GM18502 (cell line): ENCODE measurements at regions not wholly inside any gene's neighbourhood (a gene's known extent, or its start where the extent isn't known, plus 50 kb on each side); places are given as distances from the start of the nearest gene placed in this dataset.

Experiments used
- ATAC-seq: cut with Tn5 transposase; IDR thresholded peaks from one replicate; pipeline ENCODE4 v1.9.1; 2021; ENCODE audit warnings: mild to moderate bottlenecking; ENCODE audit not compliant: unreplicated experiment, poor library complexity

GRCh38 chr2:128726236-128726635, 407.6 kb upstream of the HS6ST1 start:
- ATAC-seq, result no peak

GRCh38 chr2:128726911-128727310, 408.2 kb upstream of the HS6ST1 start:
- no peak for ATAC-seq

GRCh38 chr2:128727404-128727803, 408.7 kb upstream of the HS6ST1 start:
- ATAC-seq, result peak; percentile 86

GRCh38 chr2:128727914-128728313, 409.2 kb upstream of the HS6ST1 start:
- ATAC-seq, result peak; percentile 80

GRCh38 chr2:128729051-128729450, 410.4 kb upstream of the HS6ST1 start:
- no peak for ATAC-seq

GRCh38 chr2:128731994-128732650, 413.5 kb upstream of the HS6ST1 start:
- ATAC-seq, result no peak

- peak; percentile 43 for ATAC-seq
These were observed 414.3 kb upstream of the HS6ST1 start for GRCh38 chr2:128732976-128733431.

- peak; percentile 4 for ATAC-seq
These were observed 414.8 kb upstream of the HS6ST1 start for GRCh38 chr2:128733450-128733849.

- ATAC-seq, result peak; percentile 41
These were observed 416.0 kb upstream of the HS6ST1 start for GRCh38 chr2:128734521-128735295.

GRCh38 chr2:128735296-128735960, 416.8 kb upstream of the HS6ST1 start:
- no peak for ATAC-seq

GRCh38 chr2:128736046-128736688, 417.5 kb upstream of the HS6ST1 start:
- no peak for ATAC-seq

- peak; percentile 61 for ATAC-seq
These were observed 418.2 kb upstream of the HS6ST1 start for GRCh38 chr2:128736689-128737545.

- no peak for ATAC-seq
These were observed 418.8 kb upstream of the HS6ST1 start for GRCh38 chr2:128737546-128737826.

- no peak for ATAC-seq
These were observed 419.9 kb upstream of the HS6ST1 start for GRCh38 chr2:128738446-128739110.

- no peak for ATAC-seq
These were observed 423.8 kb upstream of the HS6ST1 start for GRCh38 chr2:128742467-128742866.

GRCh38 chr2:128745946-128746345, 427.3 kb upstream of the HS6ST1 start:
- no peak for ATAC-seq

GRCh38 chr2:128746356-128746755, 427.7 kb upstream of the HS6ST1 start:
- ATAC-seq, result no peak

- no peak for ATAC-seq
These were observed 429.7 kb upstream of the HS6ST1 start for GRCh38 chr2:128748336-128748735.

- no peak for ATAC-seq
These were observed 430.4 kb upstream of the HS6ST1 start for GRCh38 chr2:128748835-128749605.
